H54 (cell line): ENCODE measurements at regions not wholly inside any gene's neighbourhood (a gene's known extent, or its start where the extent isn't known, plus 50 kb on each side); places are given as distances from the start of the nearest gene placed in this dataset.

Experiments used
- DNase-seq: peaks from one replicate; pipeline ENCODE4 v3.0.0; 2011; ENCODE audit warnings: low spot score, mixed read lengths; ENCODE audit not compliant: insufficient read length
- FAIRE-seq: peaks from 3 replicates; lab custom pipeline; 2011; peaks lifted over from hg19 to GRCh38; lab: Jason Lieb, UNC
- POLR2A ChIP-seq: IDR thresholded peaks from 2 replicates; pipeline ENCODE4 v1.6.1; 2011; ENCODE audit warnings: low read depth, mild to moderate bottlenecking, low read length

DNA sequence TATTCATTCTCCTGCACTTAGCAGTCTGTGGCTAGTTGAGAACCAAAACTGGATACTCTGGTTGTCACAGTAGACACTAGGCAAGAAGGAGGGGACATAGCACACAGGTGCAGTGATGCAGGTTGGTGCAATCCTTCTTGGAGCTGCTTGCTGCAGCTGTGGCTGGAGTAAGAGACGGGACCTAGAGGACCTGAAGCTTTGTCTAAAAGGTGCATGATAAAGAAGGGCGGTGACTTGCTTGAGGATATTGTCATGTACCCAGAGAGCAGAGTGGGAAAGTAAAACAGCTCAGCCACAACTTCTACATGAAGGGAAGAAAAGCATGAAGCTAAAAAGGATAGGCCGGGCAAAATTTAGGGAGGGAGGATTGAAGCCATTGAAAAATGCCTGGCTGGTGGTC lies 304.1 kb upstream of the KIRREL3 start:
- no peak for FAIRE-seq
- TF ChIP-seq POLR2A = no peak
- DNase-seq = no peak

DNA sequence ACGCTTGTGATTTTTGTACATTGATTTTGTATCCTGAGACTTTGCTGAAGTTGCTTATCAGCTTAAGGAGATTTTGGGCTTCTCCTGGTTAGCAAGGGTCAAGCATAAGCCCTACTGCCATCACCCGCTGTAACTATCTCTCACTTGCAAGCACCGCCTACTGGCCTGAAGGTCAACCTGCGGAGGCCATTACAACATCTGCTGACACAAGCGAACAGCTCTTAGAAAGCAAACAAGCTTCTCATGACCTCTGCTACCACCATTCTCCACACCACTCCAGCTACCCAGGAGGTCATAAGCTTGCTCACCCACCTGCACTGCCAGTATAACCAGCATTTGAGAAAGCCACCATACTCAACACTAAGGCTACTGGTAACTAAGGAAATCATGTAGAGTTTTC lies 288.4 kb upstream of the KIRREL3 start:
- TF ChIP-seq POLR2A = no peak
- DNase-seq (no peak), FAIRE-seq (no peak)

DNA sequence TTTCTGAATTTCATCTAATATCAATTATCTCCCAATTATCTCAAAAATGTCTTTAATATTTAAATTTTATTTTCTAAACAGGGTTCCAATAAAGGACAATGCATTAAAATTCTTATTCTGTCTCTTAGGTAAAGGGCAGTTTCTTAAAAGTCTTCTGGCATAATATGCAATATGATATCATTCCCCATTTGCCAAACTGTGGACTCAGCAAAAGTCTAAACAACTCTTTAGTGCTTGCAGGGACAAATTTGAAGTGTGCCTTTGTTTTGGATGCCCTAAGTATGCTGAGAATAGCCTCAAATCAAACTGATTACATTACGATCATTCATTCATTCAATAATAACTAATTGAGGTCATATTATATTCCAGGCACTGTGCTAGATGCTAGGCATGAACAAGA lies 281.0 kb upstream of the KIRREL3 start:
- DNase-seq = no peak
- TF ChIP-seq POLR2A = no peak

DNA sequence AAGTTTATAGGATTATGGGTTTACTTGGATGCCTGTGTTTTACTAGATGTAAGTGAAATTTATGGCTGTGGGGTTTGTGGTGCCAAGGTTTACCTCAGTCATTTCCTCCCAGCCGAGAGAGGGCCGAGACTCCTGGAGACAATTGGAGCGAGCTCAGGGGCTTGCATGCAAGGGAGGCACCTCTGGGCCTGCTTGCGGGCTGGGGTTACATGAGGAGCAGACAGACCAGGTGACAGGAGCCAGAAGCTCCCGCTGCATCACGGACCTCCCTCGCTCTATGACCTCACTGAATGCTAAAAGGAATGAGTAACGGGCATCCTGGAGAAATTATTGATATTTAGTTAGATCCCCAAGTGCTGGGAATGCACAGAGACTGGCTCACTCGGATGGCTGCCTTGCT lies 275.2 kb upstream of the KIRREL3 start:
- TF ChIP-seq POLR2A = no peak
- FAIRE-seq = no peak
- DNase-seq = no peak

More for the DNA sequence above, 281.0 kb upstream of the KIRREL3 start:
- FAIRE-seq = no peak

DNA sequence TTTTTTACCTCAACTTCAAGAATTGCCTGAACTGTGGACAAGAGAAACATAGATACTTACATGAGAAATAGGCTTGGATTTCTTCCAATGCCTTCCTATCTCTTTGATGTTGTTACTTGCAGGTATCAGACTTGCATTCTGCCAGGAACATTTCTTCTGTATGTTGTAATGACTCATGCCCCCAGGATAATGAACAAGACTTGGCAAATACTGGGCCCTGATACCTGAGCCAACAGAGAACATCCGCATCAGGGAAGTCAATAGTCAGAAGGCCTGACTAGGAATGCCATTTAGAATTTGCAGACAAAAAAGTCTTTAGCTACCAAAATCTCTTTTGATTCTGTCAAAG lies 273.7 kb upstream of the KIRREL3 start:
- no peak for DNase-seq
- TF ChIP-seq POLR2A = no peak
- no peak for FAIRE-seq

DNA sequence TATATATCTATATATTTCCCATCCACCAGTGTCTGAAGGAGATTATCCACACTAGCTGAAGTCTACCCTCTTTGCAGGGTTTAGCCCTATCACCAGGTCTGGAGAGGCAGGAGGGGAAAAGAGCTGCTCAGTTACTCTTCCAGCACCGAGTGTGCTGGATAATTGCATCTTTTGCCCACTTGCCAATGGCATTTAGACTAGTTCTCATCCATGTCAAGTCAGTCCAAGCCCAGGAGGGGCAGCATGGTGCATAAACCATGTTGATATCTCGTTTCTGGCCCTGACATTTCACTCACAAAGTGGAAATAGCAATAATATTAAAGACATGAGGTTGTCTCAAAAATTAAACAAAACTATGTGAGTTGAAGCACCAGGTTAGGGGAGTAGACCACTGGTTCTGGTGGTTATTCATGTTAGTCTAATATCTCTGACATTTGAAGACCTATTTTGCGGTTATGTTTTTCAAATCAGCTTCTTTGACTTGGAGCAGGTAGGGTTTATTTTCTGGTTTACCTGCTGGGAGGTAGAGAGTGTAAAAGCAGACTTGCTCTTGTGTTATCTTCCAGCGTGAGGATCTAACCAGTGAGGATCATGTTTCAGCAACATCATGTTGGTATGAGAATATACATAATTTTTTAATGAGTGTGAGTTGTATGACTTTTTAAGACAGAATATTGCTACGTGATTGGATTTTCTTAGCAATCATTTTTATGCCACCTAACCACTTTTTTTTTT lies 273.2 kb upstream of the KIRREL3 start:
- DNase-seq = no peak
- no peak for TF ChIP-seq POLR2A
- no peak for FAIRE-seq

DNA sequence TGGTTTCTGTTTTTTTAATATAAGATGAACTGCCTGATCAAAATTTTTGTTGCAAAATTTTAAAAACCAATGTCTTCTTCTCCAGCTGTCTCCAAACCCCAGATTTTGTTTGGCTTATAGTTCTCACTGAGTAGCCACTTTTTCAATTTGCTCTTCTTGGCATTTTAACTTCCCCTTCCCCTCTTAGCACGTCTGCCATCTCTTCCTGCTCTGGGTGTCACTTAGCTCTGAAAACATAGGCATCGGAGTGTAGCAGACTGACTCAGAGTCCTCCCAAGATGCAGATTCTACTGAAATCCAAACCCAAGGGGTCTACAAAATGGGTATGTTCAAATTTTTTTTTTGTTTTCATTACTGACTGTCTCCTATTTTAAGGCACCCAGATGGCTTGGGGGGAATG lies 270.3 kb upstream of the KIRREL3 start:
- TF ChIP-seq POLR2A = no peak
- FAIRE-seq (no peak), DNase-seq (no peak)

DNA sequence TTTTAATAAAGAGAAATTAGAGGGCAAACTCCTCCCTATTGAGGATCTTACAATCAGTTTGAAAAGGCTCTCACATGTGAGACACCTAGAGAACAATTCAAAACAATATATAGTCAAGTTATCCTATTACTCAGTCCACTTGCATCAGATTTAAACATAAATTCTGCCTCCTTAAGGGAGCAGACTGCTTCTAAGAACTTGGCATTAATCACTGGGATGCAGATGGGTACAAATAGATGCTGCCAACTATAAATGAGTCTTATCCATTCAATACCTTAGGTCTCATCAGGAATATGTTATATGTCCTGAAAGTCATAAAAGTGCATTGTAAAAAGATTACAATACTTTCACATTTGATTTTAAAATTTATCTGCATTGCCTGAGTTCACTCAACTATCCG lies 269.3 kb upstream of the KIRREL3 start:
- DNase-seq (no peak), FAIRE-seq (no peak)
- no peak for TF ChIP-seq POLR2A

DNA sequence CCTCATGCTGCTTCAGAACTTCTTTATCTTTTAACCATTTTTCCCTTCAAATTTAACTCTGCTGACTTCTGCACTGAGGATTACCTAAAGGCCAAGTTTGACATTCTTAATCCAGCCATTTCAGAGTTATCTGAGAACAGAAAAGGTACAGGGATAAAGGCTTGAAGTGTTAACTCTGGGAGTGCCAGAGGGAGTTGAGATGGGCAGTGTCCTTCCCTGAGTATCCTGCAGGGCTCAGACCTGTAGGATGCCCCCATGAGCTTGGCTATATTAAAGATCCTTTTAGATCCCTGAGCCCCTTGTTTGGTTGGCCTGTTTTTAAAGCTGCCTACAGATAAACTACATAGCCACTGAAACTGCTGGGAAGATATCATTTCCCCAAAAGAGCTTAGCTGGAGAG lies 268.4 kb upstream of the KIRREL3 start:
- FAIRE-seq (no peak), DNase-seq (no peak)
- TF ChIP-seq POLR2A = no peak

DNA sequence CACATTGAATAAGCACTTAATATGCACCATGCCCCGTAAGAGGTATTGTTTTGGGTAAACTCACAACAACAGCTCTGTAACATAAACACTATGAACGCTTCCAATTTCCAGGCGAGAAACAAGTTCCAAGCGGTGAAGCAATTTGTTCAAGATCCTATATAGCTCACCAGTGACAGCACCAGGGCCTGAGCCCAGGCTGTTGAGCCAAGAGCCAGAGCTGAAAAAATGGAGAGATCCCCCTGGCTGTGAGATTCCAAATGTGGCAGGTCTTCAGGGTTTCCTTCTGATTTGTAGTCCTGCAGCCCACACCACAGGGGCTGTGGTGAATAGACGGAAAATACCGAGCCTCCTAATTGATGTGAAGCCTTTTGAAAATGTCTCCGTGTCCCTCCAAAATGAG lies 268.0 kb upstream of the KIRREL3 start:
- TF ChIP-seq POLR2A = no peak
- FAIRE-seq = no peak
- DNase-seq = no peak

DNA sequence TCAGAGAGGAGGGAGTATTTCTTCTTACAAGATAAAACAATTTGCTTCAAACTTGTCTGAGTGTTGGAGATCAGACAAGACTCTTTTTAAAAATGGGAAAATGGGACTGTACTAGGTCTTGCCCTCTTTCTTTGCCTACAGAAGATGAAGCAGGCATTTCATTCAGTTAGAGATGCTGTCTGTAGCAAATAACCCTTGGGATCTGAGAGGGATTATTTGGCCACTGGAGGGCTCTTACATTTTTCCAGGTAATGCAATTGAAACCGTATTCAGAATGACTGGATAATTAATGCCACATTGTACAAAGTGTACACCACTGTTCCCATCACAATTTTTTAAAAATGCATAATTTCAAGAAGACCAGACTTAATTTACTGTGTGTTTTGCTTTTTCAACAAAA lies 258.5 kb upstream of the KIRREL3 start:
- DNase-seq (no peak), FAIRE-seq (no peak)
- TF ChIP-seq POLR2A = no peak

DNA sequence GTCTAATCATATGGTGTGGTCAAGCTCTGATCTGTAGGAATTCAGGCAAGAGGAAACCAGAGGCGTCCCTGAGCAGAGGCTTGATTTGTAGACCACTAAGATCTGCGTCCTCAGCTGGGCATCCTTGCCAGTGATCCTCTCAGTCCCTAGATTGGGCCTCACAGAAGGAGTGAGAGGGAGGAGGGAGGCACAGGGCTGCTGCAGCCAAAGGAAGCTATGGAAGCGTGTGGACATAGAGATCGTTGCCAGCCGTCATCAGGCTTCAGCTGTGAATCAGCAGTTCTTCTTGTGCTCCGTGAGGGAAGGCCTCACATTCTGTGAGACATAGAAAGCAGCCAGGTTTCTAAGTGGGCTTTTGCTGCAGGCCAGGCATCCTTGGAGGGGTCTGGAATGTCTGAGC lies 254.6 kb upstream of the KIRREL3 start:
- FAIRE-seq = no peak
- TF ChIP-seq POLR2A = no peak
- no peak for DNase-seq

DNA sequence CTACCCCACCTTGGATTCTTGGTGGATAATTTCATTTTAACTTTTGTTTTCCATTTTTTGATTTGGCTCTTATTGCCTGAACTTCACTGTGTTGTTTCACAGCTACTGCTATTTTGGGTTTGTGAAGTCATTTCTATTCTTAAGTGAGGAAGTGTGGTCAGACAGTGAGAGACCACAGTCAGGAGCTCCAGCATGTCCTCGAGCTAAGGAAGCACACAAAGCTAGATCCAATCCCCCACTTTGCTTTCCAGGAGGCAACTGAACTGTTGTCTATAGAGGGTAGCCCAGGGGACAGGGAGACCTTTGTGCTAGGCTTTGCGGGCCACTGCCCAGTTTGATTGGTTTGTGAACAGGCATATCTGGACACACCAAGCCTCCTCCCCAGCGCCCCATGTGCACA lies 251.8 kb upstream of the KIRREL3 start:
- FAIRE-seq (no peak), DNase-seq (no peak)
- no peak for TF ChIP-seq POLR2A

DNA sequence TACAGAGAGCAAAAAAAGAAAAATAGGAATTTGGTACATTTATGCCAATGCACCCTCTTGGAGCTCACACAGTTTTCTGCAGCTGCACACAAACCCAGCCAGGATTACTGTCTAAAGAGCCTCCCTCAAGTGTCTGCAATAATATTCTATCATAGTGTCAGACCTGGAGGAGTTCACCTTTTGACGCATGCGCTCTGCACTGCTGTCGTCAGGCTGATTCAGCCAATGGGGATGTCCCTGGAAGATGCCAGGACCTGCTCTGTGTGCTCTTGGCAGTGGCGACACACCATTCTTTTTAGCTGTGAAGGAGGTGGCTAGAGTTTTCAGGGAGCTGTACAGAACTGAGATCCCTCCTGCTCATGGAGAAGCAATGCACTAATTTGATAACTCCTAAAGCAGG lies 249.0 kb upstream of the KIRREL3 start:
- FAIRE-seq (no peak), DNase-seq (no peak)
- no peak for TF ChIP-seq POLR2A

DNA sequence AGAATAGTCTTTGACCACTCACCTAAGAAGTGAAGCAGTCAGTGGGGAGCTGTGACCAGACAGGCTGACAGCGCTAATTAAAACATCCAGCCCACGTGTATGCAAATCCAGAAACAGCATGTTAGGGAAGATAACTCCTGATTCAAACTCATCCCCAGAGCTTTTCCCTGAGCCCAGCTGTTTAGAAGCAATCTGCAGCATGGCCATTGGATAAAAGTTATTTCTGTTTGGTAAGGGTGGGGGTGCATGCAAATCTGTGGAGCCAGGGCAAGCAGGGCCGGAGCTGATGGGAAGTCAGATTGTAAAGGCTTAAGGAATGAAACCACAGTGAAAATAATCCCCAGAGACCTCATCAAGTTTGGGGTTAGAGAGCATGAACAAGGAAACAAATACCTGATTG lies 247.9 kb upstream of the KIRREL3 start:
- TF ChIP-seq POLR2A = no peak
- DNase-seq = no peak
- no peak for FAIRE-seq
